DMS 273 treated with DMSO at 0.1 percent for 48 hours (cell line): ENCODE measurements at regions not wholly inside any gene's neighbourhood (a gene's known extent, or its start where the extent isn't known, plus 50 kb on each side); places are given as distances from the start of the nearest gene placed in this dataset.
"Not testable (repeated sequence)": the region's sequence is repeated elsewhere in the genome, so short reads cannot be mapped to it uniquely, and the experiment has no call there.

Experiments used
- DNase-seq: peaks from one replicate; lab custom pipeline; 2025; lab: John Stamatoyannopoulos, UW

DNA sequence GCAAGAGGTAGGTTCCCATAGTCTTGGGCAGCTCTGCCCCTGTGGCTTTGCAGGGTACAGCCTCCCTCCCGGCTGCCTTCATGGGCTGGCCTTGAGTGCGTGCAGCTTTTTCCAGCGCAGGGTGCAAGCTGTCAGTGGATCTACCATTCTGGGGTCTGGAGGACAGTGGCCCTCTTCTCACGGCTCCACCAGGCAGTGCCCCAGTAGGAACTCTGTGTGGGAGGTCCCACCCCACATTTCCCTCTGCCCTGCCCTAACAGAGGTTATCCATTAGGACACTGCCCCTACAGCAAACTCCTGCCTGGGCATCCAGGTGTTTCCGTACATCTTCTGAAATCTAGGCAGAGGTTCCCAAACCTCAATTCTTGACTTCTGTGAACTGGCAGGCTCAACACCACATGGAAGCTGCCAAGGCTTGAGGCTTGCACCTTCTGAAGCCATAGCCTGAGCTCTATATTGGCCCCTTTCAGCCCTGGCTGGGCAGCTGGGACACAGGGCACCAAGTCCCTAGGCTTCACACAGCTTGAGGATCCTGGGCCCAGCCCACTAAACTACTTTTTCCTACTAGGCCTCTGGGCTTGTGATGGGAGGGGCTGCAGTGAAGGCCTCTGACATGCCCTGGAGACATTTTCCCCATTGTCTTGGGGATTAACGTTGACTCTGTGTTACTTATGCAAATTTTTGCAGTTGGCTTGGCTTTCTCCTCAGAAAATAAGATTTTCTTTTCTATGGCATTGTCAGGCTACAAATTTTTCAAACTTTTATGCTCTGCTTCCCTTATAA is 482.7 kb downstream of the CNTN3 start:
- not testable (repeated sequence) for DNase-seq

DNA sequence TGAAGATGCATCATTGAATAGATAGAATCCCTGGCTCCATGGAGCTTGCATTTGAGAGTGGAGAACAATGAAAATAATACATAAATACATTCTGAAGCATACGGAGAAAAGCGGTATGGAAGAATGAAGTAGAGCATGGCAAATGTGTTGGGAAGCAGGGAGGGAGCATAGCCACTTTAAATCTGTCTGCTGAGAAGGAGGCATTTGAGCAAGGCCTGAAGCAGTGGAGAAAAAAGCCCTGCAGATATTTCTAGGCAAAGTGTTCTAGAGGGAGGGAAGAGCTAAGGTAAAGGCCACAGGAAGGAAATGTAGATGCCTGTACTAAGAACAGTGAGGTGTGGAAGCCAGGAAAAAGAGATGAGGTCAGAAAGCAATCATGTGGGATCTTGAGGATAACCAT is 484.8 kb downstream of the CNTN3 start:
- DNase-seq, result no peak

DNA sequence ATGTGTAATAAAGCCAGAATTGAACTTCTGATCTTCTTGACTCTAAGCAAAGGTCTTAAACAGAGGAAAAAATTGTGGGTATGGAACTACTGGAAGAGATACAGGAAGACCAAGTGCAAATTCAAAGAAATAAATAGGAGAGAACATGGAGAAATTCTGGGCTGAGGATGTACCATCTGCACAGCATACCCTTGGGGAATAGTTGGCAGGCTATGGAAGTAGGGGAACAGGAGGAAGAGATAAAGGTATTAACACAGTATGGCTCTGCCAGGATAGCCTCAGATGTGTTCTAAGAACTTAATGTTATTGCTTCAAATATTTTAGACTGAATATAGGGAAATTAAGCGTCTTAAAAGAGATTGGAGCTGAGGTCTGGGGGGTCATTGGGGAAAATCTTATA is 485.4 kb downstream of the CNTN3 start:
- no peak for DNase-seq

DNA sequence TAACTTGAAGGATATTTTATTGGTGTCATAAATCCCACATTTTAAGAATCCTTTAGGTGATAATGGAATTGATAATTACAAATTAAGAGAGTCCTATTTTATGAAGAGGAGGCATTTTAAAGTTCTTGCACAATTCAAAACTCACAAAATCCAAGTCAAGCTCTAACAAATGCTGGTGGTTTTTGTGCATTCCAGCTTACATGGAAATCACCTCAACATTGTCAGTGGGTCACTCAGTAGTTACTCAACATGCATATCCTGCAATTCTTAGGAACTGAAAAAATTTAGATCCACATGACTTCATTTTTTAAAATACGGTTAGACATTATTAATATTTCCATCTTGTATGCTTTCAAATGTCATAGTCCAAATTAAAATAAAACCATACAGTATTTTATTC is 487.2 kb downstream of the CNTN3 start:
- DNase-seq, result no peak

DNA sequence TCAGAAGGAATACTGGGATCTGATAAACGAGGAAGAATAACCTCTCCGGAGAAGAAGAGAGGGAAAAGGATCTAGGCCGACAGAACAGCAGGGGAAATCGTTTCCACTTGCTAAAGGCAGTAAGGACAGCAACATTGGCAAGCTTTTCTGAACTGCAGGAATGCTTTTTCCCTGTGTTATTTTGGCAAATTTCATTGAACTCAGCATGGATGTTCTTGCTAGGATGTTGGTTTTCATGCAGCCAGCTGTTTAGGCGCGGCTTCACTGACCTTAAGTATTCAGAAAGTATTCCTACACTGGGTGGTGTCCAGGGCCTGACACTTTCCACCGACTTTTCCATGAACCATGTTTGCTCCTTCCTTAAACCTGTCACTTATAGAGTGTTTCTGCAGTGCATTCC is 489.7 kb downstream of the CNTN3 start:
- no peak for DNase-seq

DNA sequence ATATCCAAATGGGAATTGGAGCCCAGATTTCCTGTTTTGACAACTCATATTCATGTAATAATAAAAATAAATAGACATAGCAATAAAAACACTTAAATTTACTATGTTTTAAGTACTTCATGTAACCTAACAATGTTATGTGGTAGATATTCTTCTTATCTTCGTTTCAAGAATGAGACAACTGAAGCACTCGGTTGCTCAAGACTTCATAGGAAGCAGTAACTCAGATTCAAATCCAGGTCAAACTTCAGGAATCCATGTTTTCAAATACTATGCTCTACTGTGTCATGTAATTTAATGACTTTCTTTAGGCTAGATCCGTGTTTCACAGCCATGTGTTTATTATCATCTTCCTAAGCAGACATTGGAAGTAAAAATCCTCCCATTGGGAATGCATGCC is 492.2 kb downstream of the CNTN3 start:
- no peak for DNase-seq

DNA sequence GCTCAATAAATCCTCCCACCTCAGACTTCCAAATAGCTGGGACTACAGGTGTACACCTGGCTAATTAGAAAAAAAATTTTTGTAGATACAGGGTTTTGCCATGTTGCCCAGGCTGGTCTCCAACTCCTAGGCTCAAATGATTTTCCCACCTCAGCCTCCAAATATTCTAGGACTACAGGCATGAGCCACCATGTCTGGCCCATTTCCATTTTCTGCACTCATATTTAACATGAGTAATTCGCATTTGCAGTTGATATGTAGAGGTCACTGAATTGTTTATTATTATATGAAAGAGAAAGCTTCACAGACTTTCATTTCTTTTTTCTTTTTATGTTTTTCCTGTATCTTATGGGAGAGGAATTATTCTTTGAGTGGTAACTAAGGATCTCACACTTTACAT is 492.7 kb downstream of the CNTN3 start:
- DNase-seq, result no peak

DNA sequence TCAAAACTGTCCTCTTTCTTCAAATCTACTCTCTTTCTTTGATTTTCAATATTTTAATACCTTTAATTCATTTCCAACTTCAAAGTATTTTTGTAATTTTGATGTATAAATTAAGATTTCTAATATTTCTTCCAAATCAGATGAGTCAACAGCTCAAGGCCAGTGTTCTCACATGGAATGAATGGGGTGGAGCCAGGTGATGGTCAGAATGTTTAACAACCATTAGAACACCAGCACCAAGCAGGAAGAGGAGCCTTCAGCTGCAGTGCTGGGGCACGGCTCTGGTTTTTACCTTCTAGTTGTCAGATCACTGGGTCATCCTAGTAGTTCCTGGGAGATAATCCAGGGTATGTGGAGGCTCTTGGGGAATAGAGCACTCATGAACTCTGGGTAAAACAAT is 494.5 kb upstream of the PDZRN3 start:
- no peak for DNase-seq

DNA sequence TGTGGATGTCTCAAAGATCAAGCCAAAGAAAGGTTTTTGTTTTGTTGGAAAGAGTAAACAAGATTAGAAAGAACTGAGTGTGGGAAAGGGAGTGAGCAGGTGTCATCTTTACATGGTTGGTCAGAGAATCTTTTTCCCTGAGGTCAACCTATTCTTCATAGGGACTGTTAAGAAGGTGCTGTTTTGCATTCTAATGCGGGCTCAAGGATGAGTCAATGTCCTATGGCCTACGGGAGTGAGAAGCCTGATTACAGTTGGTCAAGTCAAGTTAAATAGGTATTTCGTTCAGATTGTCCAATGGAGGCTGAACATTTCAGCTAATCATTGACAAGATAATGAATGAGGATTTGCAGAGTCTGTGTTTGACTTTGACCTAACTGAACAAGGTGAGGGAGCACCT is 491.2 kb upstream of the PDZRN3 start:
- DNase-seq, result no peak

DNA sequence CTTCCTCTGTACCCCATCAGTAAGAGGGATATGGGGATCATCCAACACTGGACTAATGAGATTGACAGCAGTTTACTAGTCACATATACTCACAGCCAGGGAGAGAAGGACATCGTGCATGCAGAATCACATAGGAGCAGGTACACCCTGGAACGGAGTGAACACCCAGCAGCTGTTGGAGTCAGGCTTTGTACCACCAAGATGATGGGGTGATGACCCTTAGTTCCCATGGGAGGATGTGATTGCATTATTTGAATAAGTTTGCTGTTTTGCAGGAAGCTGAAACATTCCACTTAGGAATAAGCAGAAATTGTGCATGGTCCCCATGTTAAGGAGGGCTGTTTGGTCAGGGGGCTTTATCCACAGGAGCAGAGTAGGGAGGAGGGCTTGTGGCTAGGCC is 482.7 kb upstream of the PDZRN3 start:
- DNase-seq, result no peak

DNA sequence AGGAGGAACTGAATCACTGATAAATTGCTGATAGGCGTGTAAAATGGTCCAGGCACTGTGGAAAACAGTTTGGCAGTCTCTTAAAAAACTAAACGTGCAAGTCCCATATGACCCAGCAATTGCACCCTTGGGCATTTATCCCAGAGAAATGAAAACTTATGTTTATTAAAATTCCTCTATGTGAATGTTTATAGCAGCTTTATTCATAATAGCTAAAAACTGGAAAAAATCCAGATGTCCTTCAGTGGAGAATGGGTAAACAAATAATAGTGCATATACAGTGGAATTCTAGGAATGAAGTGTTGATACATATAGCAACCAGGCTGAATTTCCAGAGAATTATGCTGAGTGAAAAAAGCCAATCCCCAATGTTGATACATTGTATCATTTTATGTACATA is 482.2 kb upstream of the PDZRN3 start:
- DNase-seq, result no peak

DNA sequence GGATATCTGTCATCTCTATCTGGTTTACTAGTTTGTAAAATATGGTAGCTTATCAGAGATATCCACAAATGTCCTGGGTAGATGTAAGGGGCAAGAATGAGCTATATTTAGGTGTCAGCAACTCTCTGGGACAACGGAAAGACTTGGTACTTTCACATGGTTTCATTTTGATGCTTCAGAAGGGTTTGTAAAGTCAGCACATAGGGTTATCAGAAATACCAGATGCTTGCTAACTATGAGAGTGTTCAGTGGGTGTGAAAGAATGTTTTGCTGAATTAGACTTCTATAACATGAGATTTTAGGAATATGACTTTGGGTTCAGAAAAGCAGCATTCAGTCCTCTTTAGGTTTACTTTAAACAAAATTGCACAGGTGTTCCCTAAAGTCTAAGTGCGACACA is 466.5 kb upstream of the PDZRN3 start:
- DNase-seq, result no peak

DNA sequence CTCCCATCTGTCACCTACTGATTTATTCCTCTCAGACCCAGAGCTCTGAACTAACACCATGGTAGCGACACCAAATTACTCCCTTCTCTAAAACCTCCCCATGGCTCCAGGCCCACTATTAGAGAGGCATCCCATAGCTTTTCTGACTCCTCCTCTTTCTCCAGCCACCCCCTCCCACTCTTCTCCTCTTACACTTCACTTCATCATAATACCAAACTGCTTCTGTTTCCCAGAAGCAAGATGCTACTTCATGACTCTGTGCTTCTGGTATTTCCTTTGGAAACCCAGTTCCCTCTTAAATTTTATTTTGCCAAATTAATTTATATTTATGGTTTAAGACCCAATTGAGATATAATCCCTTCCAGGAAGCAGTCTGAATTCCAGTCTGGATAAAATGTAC is 465.1 kb upstream of the PDZRN3 start:
- DNase-seq, result no peak

DNA sequence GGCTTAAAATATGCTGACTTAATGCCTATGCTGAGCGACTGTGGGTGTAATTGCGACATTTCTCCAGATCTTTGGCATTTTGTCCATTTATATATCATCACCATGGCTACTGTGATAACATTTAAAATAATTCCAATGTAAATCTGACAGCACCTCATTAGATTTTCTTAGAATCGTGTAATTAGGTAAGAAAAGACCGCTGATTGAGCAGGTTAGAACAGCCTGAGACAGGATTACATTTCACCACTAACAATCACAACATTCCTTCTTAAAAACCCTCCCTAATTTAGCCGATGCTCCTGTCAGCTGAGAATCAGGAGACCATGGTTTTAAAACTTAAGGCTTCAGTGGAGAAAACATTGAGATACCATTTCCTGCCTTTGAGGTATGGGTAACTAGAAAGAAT is 455.3 kb upstream of the PDZRN3 start:
- DNase-seq, result no peak

DNA sequence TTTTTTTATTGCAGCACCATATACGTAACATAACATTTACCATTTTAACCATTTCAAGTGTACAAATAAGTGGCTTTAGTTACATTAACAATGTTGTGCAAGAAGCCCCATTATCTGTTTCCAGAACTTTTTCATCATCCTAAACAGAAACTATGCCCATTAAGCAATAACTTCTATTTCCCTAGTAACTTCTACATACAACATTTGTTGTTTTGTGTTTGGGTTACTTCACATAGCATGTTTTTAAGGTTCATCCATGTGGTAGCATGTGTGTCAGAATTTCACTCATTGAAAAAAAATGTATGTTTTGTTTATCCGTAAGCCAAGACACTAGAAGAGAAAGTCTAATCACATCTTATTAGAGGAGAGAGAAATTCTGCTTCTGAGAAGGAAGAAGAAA is 450.5 kb upstream of the PDZRN3 start:
- no peak for DNase-seq

DNA sequence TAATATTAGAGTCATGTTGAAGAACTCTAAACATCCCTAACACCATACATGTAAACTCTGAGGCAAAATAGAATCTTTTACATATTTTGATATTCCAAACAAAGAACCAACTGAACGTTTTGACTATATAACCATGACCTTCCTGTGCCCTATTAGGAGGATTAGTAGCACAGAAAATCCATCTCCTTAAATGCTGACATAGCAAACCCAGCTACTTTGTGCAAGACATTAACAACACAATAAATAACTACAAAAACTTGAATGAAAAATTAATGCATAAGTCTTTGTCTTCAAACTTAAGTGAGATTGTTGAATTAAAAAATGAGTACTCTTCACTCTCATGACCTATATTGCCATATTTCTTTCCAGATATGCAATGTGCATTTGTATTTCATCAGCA is 450.0 kb upstream of the PDZRN3 start:
- DNase-seq, result no peak

DNA sequence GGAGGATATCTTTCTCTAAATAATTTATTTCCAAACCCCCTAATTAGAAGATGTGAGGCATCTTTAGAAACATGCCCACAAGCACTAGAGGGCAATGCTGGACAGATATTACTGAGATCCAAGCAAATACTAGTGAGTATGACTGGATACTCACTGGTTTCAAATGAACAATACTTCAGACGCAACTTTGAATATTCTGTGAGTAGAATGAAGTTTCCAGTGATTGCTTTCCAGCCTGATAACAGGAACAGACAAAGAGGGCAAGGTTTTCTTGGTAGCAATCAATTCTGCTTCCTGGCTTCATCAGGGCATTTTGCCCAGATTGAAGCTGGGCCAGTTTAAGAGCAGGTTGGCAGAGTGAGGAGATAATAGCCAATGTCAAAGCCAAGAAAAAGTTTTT is 442.6 kb upstream of the PDZRN3 start:
- DNase-seq, result no peak

DNA sequence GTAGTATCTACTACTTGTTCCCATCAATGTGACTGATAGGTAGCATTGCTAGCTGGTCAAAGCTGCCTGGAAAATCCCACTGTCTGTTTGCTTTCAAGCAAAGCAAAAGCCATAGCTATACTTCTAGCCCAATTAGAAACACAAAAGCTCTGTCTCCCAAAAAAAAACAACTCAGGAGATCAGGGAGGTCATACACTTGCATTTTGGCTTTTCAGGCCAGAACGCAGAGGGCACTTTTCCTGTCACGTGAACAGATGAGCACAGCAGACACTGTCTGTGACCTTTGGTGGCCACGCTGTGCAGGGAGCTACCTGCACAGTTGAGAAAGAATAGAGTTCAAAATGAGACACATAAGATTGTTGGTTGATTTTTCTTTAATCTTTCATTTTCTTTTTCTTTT is 441.7 kb upstream of the PDZRN3 start:
- no peak for DNase-seq

DNA sequence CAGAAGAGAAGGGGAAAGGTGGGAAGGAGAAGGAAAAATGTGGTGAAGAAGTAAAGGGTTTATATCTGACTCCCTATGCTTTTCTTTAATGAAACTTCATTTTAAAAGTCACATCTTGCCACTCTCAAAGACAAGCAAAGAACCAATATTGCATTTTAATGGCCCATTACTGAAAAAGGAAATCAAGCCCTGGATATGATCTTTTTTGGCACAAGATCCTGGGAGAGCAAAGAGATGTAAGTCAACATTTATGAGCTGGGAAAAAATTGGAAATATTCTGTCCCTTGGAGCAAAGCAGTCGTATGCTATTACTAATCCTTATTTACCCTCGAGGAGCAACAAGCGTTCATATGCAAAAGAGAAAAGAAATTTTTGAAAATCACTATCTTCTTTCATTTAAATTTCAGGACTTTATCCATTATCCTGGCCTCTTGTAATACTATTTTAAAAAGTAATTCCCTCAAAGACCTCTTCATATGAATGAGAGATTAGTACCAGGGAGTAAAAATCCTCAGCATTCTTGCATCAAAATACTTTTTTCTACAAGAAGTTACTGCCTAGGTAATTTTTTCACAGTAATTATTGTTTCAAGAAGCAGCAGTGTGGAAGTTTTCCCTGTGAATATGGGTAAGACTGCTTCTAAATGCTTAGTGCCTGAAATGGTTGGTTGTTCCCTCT is 435.3 kb upstream of the PDZRN3 start:
- no peak for DNase-seq

DNA sequence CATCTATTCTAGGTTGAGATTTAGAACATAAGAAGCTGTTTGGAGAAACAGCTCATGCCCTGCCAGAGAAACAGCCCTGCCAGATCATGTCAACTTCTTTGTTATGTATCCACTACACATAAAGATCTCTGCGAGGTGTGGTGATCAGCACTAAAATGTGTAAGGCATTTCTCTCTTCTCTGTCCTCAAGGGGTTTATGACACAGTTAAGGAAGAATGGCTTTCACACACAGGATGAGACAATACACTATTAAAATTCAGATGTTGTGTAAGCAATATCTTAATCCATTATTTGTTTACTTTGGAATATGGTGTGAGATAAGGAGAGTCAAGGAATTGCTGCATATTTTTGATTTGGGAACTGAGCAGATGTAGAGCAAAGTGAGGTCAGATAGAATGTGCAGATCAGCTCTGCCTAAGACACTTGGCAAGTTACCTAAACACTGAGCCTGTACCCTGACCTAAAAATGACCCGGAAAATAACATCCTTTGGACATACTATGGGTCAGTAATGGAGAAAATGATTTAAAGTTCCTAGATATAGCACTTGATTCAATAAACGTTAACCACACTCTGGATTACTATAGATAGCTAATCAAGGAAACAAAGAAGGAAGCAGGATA is 434.7 kb upstream of the PDZRN3 start:
- DNase-seq, result no peak

DNA sequence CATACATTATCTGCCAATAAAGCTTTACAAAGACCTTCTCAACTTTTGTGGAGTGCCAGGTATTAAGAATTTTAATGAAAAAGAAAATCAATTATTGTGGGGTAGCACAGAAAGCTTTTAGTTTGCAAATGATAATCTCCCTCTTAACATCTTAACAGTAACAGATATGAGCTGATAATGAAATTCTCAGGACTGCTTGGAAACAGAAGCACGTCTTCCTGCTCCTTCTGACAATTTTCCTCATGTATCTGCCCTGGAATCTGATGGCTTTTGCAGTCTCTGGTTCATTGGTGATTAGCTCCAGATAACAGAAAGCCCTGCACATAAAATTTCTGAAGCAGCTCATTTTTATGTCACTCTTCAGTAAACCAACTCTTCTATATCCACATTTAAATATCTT is 432.4 kb upstream of the PDZRN3 start:
- no peak for DNase-seq

DNA sequence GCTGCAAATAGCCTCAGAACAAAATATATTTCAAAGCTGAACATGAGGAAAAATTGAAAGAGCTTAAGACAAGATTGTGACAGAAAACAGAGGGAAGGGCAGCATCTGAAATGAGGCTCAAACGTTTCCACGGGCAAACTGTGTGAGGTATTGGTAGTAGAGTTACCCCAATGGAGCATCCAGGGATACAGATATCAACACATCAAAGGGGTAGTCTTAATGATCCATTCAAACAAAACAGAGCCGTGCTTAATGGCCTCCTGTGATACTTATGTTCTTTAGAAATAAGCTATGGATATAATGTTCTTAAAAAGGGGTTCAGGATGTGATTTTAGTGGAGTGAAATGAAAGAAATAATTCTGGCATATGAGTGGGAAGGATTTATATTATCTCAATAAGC is 430.3 kb upstream of the PDZRN3 start:
- DNase-seq, result no peak

DNA sequence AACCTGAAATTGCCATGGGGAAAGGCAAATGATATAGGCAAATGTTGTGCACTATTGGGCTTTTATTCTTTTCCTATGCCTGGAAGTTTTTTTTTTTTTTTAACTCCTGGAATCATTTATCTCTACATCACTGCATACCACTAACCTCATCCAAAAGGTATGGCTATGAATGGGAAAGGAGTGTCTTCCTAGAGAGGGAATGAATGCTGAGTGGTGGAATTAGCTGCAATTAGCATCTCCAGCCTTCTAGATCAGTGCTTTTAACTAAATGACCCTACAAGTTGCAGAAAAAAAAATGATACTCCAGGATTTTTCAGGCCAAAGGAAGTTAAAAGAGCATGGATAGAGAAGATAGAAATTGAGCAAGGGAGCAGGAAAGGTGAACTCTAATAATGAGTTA is 429.8 kb upstream of the PDZRN3 start:
- DNase-seq, result no peak
